Lower leg skin (tissue), 4 donors: ENCODE measurements at regions not wholly inside any gene's neighbourhood (a gene's known extent, or its start where the extent isn't known, plus 50 kb on each side); places are given as distances from the start of the nearest gene placed in this dataset.

Experiments used
- DNase-seq, 2 donors: peaks; one replicate each; pipeline ENCODE4 v3.0.0-alpha.2; 2019; ENCODE audit warnings: low spot score in 2 of 2
- H3K4me3 ChIP-seq: fragments of 200-600 bp; sonication (generic); 2 replicates; pipeline ENCODE4 v1.5.1; 2017; ENCODE audit warnings: mild to moderate bottlenecking, low read depth; ENCODE audit not compliant: poor library complexity, severe bottlenecking
- CTCF ChIP-seq, 3 donors: fragments of 450-650 bp; IDR thresholded peaks; one replicate each; pipeline ENCODE4 v1.5.1; 2016; ENCODE audit warnings: antibody characterized with exemption in 3 of 3, mild to moderate bottlenecking in 3 of 3, moderate library complexity in 2 of 3
- POLR2A ChIP-seq, 2 donors: fragments of 450-650 bp; IDR thresholded peaks; one replicate each; pipeline ENCODE4 v1.6.1; 2016 to 2017; ENCODE audit warnings: antibody characterized with exemption in 2 of 2, mild to moderate bottlenecking in 1 of 2, moderate library complexity in 1 of 2
- WGBS, 2 donors: methylation state at CpG; one replicate each; pipeline ENCODE4 v1.1.5; 2018; 5-methylcytosine and 5-hydroxymethylcytosine counted together
- intact Hi-C: fragments of 100-400 bp; cut with DNase I; formaldehyde crosslinking; loops from one replicate; pipeline ENCODE4 v1.15.0; 2023; ENCODE audit warnings: low total_unique reads

- no peak for DNase-seq
- TF ChIP-seq POLR2A (IDR thresholded peaks at IDR 0.05) (no peak), CTCF (IDR thresholded peaks at IDR 0.05) (no peak)
- no peak overlapping the region for H3K4me3 ChIP-seq
- intact Hi-C loops = no loop called here
- WGBS, 2 donors = 73 to 78% methylated on average over 4 of the region's 4 CpGs
Observed at GRCh38 chr14:88064841-88065240, 59.9 kb downstream of the GPR65 start.

GRCh38 chr14:88069677-88070076, 64.7 kb downstream of the GPR65 start:
- DNase-seq = no peak
- intact Hi-C loops = no loop called here
- TF ChIP-seq CTCF (IDR thresholded peaks at IDR 0.05) = no peak
- TF ChIP-seq POLR2A (IDR thresholded peaks at IDR 0.05) = no peak
- WGBS, 2 donors = 69 to 82% methylated on average over 1 of the region's 1 CpG
- no peak overlapping the region for H3K4me3 ChIP-seq

- intact Hi-C loops = no loop called here
- 78 to 92% methylated on average over 4 of the region's 4 CpGs for WGBS, 2 donors
- TF ChIP-seq POLR2A (IDR thresholded peaks at IDR 0.05) = no peak
- no peak for TF ChIP-seq CTCF (IDR thresholded peaks at IDR 0.05)
Observed at GRCh38 chr14:88075269-88075981, 70.5 kb downstream of the GPR65 start.

GRCh38 chr14:88078525-88078924, 73.6 kb downstream of the GPR65 start:
- WGBS, 2 donors = 86 to 88% methylated on average over 1 of the region's 1 CpG
- TF ChIP-seq POLR2A (IDR thresholded peaks at IDR 0.05) (no peak), CTCF (IDR thresholded peaks at IDR 0.05) (no peak)
- DNase-seq = no peak
- H3K4me3 ChIP-seq = no peak overlapping the region
- intact Hi-C loops = no loop called here

More at GRCh38 chr14:88075269-88075981, 70.5 kb downstream of the GPR65 start:
- DNase-seq = no peak
- no peak overlapping the region for H3K4me3 ChIP-seq

- DNase-seq = no peak
- WGBS, 2 donors = 42 to 84% methylated on average over 2 of the region's 2 CpGs
- H3K4me3 ChIP-seq = no peak overlapping the region
- TF ChIP-seq CTCF (IDR thresholded peaks at IDR 0.05) = no peak
- no peak for TF ChIP-seq POLR2A (IDR thresholded peaks at IDR 0.05)
- intact Hi-C loops = no loop called here
Observed at GRCh38 chr14:88079624-88080023, 74.7 kb downstream of the GPR65 start.

GRCh38 chr14:88085736-88086135, 80.8 kb downstream of the GPR65 start:
- intact Hi-C loops = no loop called here
- no peak overlapping the region for H3K4me3 ChIP-seq
- no peak for TF ChIP-seq CTCF (IDR thresholded peaks at IDR 0.05)
- no peak for TF ChIP-seq POLR2A (IDR thresholded peaks at IDR 0.05)
- 86 to 89% methylated on average over 1 of the region's 1 CpG for WGBS, 2 donors
- DNase-seq = no peak
